Vagina (tissue), 2 donors: ENCODE measurements at regions not wholly inside any gene's neighbourhood (a gene's known extent, or its start where the extent isn't known, plus 50 kb on each side); places are given as distances from the start of the nearest gene placed in this dataset.

Source experiments
- CTCF ChIP-seq, 3 experiments: fragments of 450-650 bp in 2 of 3; fragments of 200-600 bp in 1 of 3; sonication (generic) in 1 of 3; IDR thresholded peaks; one replicate each; pipeline ENCODE4 v1.5.1; 2017 to 2019; ENCODE audit warnings: antibody characterized with exemption in 3 of 3, mild to moderate bottlenecking in 2 of 3, moderate library complexity in 2 of 3
- POLR2A ChIP-seq, 2 donors: fragments of 450-650 bp; IDR thresholded peaks; one replicate each; pipeline ENCODE4 v1.6.1; 2017; ENCODE audit warnings: antibody characterized with exemption in 2 of 2, mild to moderate bottlenecking in 2 of 2, moderate library complexity in 2 of 2

- no peak for TF ChIP-seq POLR2A (IDR thresholded peaks at IDR 0.05)
- no peak for TF ChIP-seq CTCF (IDR thresholded peaks at IDR 0.05)
Observed at GRCh38 chr9:82115900-82116299, 127.3 kb downstream of the SPATA31D1 start.
